ENCODE measurements at regions not wholly inside any gene's neighbourhood (a gene's known extent, or its start where the extent isn't known, plus 50 kb on each side); places are given as distances from the start of the nearest gene placed in this dataset.
"Not testable (repeated sequence)": the region's sequence is repeated elsewhere in the genome, so short reads cannot be mapped to it uniquely, and the experiment has no call there.

DNA sequence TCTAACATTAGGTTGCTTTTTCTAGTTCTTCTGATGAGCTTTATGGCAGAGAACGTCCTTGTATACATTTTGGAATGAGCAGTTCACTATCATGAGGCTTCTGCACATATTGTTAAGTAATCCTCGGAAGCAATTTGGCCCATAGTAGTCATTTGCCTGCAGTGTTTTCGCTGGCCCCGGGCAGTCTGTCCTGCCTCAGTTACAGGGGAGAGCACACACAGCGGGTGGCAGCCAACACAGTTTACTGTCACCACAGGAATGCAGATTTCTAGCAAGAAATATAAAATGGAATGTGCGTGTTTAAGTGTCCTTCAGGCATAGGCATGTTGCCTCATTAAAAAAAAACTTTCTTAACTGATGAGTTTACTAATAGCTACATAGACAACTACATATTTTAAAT is 71.5 kb upstream of the GJB6 start:
- H3K36me3 Mint-ChIP-seq (ENCODE audit: low read depth), result peaks cover 2% of the 10 kb centered on the region
- peaks cover 46% of the 10 kb centered on the region for H3K27me3 Mint-ChIP-seq
- ChIA-PET POLR2A (no interaction called here), CTCF (interaction anchor here (1.0 kb wide), 1 partner anchor 13 kb away, joined by 3 read pairs; no protein-coding TSS in a partner anchor)
- H3K4me1 Mint-ChIP-seq, result peaks cover 2% of the 10 kb centered on the region
- H3K9me3 Mint-ChIP-seq, result peaks cover 11% of the 10 kb centered on the region
- H3K27ac Mint-ChIP-seq, result no peak overlapping the region
- no peak overlapping the region for H3K4me3 Mint-ChIP-seq
- no peak for DNase-seq

DNA sequence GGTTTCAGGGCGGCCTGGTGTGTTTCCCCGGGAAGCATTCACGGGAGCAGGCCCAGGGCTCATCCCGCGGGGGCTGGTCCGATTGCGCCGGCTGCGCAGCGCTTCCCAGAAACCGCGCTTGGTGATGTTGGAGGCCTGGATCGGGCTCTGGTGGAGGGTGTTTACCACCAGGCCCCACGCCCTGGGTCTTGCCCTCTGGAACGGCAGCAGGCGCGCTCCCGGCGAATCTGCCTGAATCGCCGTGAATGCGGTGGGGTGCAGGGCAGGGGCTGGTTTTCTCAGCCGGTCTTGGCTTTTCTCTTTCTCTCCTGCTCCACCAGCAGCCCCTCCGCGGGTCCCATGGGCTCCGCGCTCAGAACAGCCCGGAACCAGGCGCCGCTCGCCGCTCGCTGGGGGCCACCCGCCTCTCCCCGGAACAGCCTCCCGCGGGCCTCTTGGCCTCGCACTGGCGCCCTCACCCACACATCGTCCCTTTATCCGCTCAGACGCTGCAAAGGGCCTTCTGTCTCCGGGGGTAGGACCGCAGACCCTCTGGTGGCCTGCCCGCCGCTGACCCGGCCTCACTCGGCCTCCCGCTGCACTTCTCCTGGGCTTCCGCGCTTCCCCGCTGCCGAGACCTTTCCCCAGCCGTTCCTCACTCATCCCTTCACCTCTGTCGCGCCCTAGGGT is 69.4 kb upstream of the GJB6 start:
- Mint-ChIP-seq H3K9me3 (no peaks in the 10 kb centered on the region), H3K36me3 (ENCODE audit: low read depth) (peaks cover 2% of the 10 kb centered on the region), H3K27ac (no peak overlapping the region), H3K27me3 (peaks cover 33% of the 10 kb centered on the region), H3K4me3 (no peak overlapping the region), H3K4me1 (peaks cover 2% of the 10 kb centered on the region)
- POLR2A ChIA-PET, result no interaction called here
- DNase-seq, result no peak
- CTCF ChIA-PET, result no interaction called here

GRCh38 chr13:20301015-20301402 is 68.9 kb upstream of the GJB6 start:
- H3K36me3 Mint-ChIP-seq (ENCODE audit: low read depth), result peaks cover 2% of the 10 kb centered on the region
- H3K4me1 Mint-ChIP-seq, result peaks cover 2% of the 10 kb centered on the region
- H3K27ac Mint-ChIP-seq, result no peak overlapping the region
- peaks cover 30% of the 10 kb centered on the region for H3K27me3 Mint-ChIP-seq
- DNase-seq, result no peak
- H3K4me3 Mint-ChIP-seq, result no peak overlapping the region
- ChIA-PET CTCF (no interaction called here), POLR2A (no interaction called here)
- no peaks in the 10 kb centered on the region for H3K9me3 Mint-ChIP-seq

GRCh38 chr13:20297181-20297580 is 65.1 kb upstream of the GJB6 start:
- Mint-ChIP-seq H3K27ac (no peak overlapping the region), H3K9me3 (no peaks in the 10 kb centered on the region), H3K4me1 (peaks cover 2% of the 10 kb centered on the region), H3K36me3 (ENCODE audit: low read depth) (peaks cover 2% of the 10 kb centered on the region), H3K27me3 (peaks cover 19% of the 10 kb centered on the region), H3K4me3 (no peak overlapping the region)
- POLR2A ChIA-PET, result no interaction called here
- no peak for DNase-seq
- CTCF ChIA-PET, result no interaction called here

- Mint-ChIP-seq H3K4me1 (no peaks in the 10 kb centered on the region), H3K27ac (no peak overlapping the region), H3K4me3 (no peak overlapping the region), H3K27me3 (peaks cover 11% of the 10 kb centered on the region), H3K36me3 (ENCODE audit: low read depth) (no peaks in the 10 kb centered on the region), H3K9me3 (no peaks in the 10 kb centered on the region)
- no peak for DNase-seq
- ChIA-PET POLR2A (no interaction called here), CTCF (no interaction called here)
These were observed 63.8 kb upstream of the GJB6 start for GRCh38 chr13:20295956-20296355.

DNA sequence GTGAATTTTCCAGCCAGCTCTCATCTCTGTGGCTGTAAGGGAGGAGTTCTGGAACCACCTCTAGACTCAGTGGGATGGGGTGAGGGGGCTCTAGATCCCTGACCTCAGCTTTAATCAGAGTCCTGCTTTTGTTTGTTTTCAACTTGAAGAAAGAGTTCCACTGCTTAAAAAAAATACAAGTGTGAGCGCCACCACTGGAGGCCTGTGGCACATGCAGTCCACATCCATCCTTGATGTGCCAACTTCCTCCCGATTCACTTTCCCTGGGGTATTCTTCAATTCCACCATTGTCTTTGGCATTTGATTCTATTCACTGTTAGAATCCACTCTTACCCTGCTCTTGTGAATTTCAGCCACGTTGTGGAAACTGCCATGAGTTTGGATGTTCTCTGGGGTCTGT is 62.4 kb upstream of the GJB6 start:
- POLR2A ChIA-PET, result no interaction called here
- CTCF ChIA-PET, result no interaction called here

GRCh38 chr13:20292301-20292700 is 60.2 kb upstream of the GJB6 start:
- H3K27me3 Mint-ChIP-seq; H3K4me3 Mint-ChIP-seq; H3K27ac Mint-ChIP-seq; H3K4me1 Mint-ChIP-seq; DNase-seq; H3K36me3 Mint-ChIP-seq (ENCODE audit: low read depth); H3K9me3 Mint-ChIP-seq; POLR2A ChIA-PET: not testable (repeated sequence)
- CTCF ChIA-PET, result interaction anchor here (0.6 to 1.3 kb wide), 2 partner anchors 95 to 502 kb away, joined by 4 to 7 read pairs; no protein-coding TSS in a partner anchor

More for the DNA sequence above, 62.4 kb upstream of the GJB6 start:
- Mint-ChIP-seq H3K36me3 (ENCODE audit: low read depth) (no peaks in the 10 kb centered on the region), H3K4me1 (no peaks in the 10 kb centered on the region), H3K4me3 (no peak overlapping the region), H3K9me3 (no peaks in the 10 kb centered on the region), H3K27ac (no peak overlapping the region), H3K27me3 (peaks cover 4% of the 10 kb centered on the region)
- DNase-seq, result no peak

- Mint-ChIP-seq H3K27ac (no peak overlapping the region), H3K36me3 (ENCODE audit: low read depth) (no peaks in the 10 kb centered on the region), H3K4me1 (no peaks in the 10 kb centered on the region), H3K4me3 (no peak overlapping the region), H3K9me3 (peaks cover 6% of the 10 kb centered on the region), H3K27me3 (peaks cover 7% of the 10 kb centered on the region)
- ChIA-PET POLR2A (no interaction called here), CTCF (interaction anchor here (0.6 to 1.3 kb wide), 2 partner anchors 94 to 327 kb away, joined by 3 to 7 read pairs; no protein-coding TSS in a partner anchor)
- DNase-seq, result no peak
These were observed 59.6 kb upstream of the GJB6 start for GRCh38 chr13:20291675-20292074.

GRCh38 chr13:20291037-20291436 is 58.9 kb upstream of the GJB6 start:
- H3K27me3 Mint-ChIP-seq, result peaks cover 7% of the 10 kb centered on the region
- H3K4me1 Mint-ChIP-seq, result no peaks in the 10 kb centered on the region
- CTCF ChIA-PET, result interaction anchor here (1.2 to 1.3 kb wide), 2 partner anchors 12 to 94 kb away, joined by 3 to 7 read pairs; no protein-coding TSS in a partner anchor
- H3K9me3 Mint-ChIP-seq, result peaks cover 12% of the 10 kb centered on the region
- peaks cover 3% of the 10 kb centered on the region for H3K36me3 Mint-ChIP-seq (ENCODE audit: low read depth)
- H3K4me3 Mint-ChIP-seq, result no peak overlapping the region
- H3K27ac Mint-ChIP-seq, result no peak overlapping the region
- POLR2A ChIA-PET, result no interaction called here
- DNase-seq, result no peak

GRCh38 chr13:20288561-20288960 is 56.4 kb upstream of the GJB6 start:
- H3K36me3 Mint-ChIP-seq (ENCODE audit: low read depth), result peaks cover 3% of the 10 kb centered on the region
- CTCF ChIA-PET, result no interaction called here
- no peaks in the 10 kb centered on the region for H3K4me1 Mint-ChIP-seq
- H3K27ac Mint-ChIP-seq, result no peak overlapping the region
- POLR2A ChIA-PET, result no interaction called here
- H3K4me3 Mint-ChIP-seq, result no peak overlapping the region
- DNase-seq, result no peak
- H3K9me3 Mint-ChIP-seq, result peaks cover 21% of the 10 kb centered on the region
- peaks cover 3% of the 10 kb centered on the region for H3K27me3 Mint-ChIP-seq

DNA sequence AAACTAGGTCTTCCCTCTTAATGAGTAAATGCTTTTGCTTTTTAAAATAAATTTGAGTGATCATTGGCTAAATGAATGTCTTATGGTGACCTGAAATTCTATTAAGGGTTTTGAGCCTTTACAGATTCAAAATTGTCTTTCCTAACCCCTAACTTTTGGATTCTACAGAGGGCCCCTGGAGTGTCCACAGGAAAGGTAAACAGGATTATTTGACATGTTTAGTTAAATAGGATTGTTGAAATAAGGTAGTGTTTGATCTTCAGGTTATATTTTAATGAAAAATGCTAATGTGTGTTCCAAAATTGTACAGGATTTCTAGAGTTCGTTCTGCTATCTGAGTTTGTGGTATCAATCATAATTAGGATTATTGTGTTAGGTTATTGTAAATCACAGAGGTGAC is 55.9 kb upstream of the GJB6 start:
- no peaks in the 10 kb centered on the region for H3K4me1 Mint-ChIP-seq
- CTCF ChIA-PET, result no interaction called here
- no peak overlapping the region for H3K4me3 Mint-ChIP-seq
- peaks cover 21% of the 10 kb centered on the region for H3K9me3 Mint-ChIP-seq
- peaks cover 3% of the 10 kb centered on the region for H3K27me3 Mint-ChIP-seq
- POLR2A ChIA-PET, result no interaction called here
- no peak for DNase-seq
- H3K27ac Mint-ChIP-seq, result no peak overlapping the region
- H3K36me3 Mint-ChIP-seq (ENCODE audit: low read depth), result peaks cover 3% of the 10 kb centered on the region

GRCh38 chr13:20285530-20285929 is 53.4 kb upstream of the GJB6 start:
- POLR2A ChIA-PET, result no interaction called here
- CTCF ChIA-PET, result no interaction called here

More at GRCh38 chr13:20285530-20285929, 53.4 kb upstream of the GJB6 start:
- Mint-ChIP-seq H3K27me3 (peaks cover 3% of the 10 kb centered on the region), H3K9me3 (peaks cover 24% of the 10 kb centered on the region), H3K36me3 (ENCODE audit: low read depth) (peaks cover 3% of the 10 kb centered on the region), H3K27ac (no peak overlapping the region), H3K4me3 (no peak overlapping the region), H3K4me1 (no peaks in the 10 kb centered on the region)
- no peak for DNase-seq
